ENCODE measurements at regions not wholly inside any gene's neighbourhood (a gene's known extent, or its start where the extent isn't known, plus 50 kb on each side); places are given as distances from the start of the nearest gene placed in this dataset.
A peak's percentile ranks its signal among the peaks of the same experiment; 100 is the strongest.
"Not testable (repeated sequence)": the region's sequence is repeated elsewhere in the genome, so short reads cannot be mapped to it uniquely, and the experiment has no call there.

- DNase-seq = no peak
These were observed 249.9 kb downstream of the CALCRL start for GRCh38 chr2:187198136-187198535.

- DNase-seq = no peak
These were observed 254.0 kb downstream of the CALCRL start for GRCh38 chr2:187194049-187194448.

GRCh38 chr2:187188783-187189631 is 259.0 kb downstream of the CALCRL start:
- no peak for DNase-seq

- DNase-seq = no peak
These were observed 260.5 kb downstream of the CALCRL start for GRCh38 chr2:187187519-187187918.

- DNase-seq = no peak
These were observed 267.5 kb downstream of the CALCRL start for GRCh38 chr2:187180529-187180928.

- DNase-seq = not testable (repeated sequence)
These were observed 269.2 kb downstream of the CALCRL start for GRCh38 chr2:187178876-187179275.

GRCh38 chr2:187177253-187177652 is 270.8 kb downstream of the CALCRL start:
- no peak for DNase-seq

GRCh38 chr2:187174582-187174981 is 273.5 kb downstream of the CALCRL start:
- no peak for DNase-seq

GRCh38 chr2:187171318-187171717 is 276.7 kb downstream of the CALCRL start:
- DNase-seq = no peak

GRCh38 chr2:187169864-187170263 is 278.2 kb downstream of the CALCRL start:
- DNase-seq = peak; percentile 12

- DNase-seq = peak; percentile 91
These were observed 279.0 kb downstream of the CALCRL start for GRCh38 chr2:187168720-187169713.

GRCh38 chr2:187167491-187167890 is 280.6 kb downstream of the CALCRL start:
- no peak for DNase-seq

GRCh38 chr2:187165936-187166610 is 282.0 kb downstream of the CALCRL start:
- DNase-seq = no peak

- DNase-seq = no peak
These were observed 289.6 kb downstream of the CALCRL start for GRCh38 chr2:187158452-187158851.

- DNase-seq = no peak
These were observed 291.0 kb downstream of the CALCRL start for GRCh38 chr2:187157046-187157445.

GRCh38 chr2:187155476-187155875 is 292.6 kb downstream of the CALCRL start:
- DNase-seq = no peak

GRCh38 chr2:187150670-187151069 is 297.4 kb downstream of the CALCRL start:
- no peak for DNase-seq

GRCh38 chr2:187148059-187148714 is 299.2 kb upstream of the ZSWIM2 start:
- no peak for DNase-seq

- no peak for DNase-seq
These were observed 294.6 kb upstream of the ZSWIM2 start for GRCh38 chr2:187143537-187143936.

- no peak for DNase-seq
These were observed 290.5 kb upstream of the ZSWIM2 start for GRCh38 chr2:187139469-187139868.

GRCh38 chr2:187138265-187138664 is 289.3 kb upstream of the ZSWIM2 start:
- peak; percentile 42 for DNase-seq

GRCh38 chr2:187136646-187137045 is 287.7 kb upstream of the ZSWIM2 start:
- no peak for DNase-seq

Data from MV-4-11 (cell line).